Astrocyte (in vitro differentiated cells and primary cell): ENCODE measurements at regions not wholly inside any gene's neighbourhood (a gene's known extent, or its start where the extent isn't known, plus 50 kb on each side); places are given as distances from the start of the nearest gene placed in this dataset.

Experiments
- DNase-seq: peaks from one replicate; pipeline ENCODE4 v3.0.0-alpha.2; 2010; ENCODE audit warnings: low read depth
- FAIRE-seq: peaks from 2 replicates; lab custom pipeline; 2011; peaks lifted over from hg19 to GRCh38; lab: Jason Lieb, UNC
- H2AFZ ChIP-seq: 2 replicates; pipeline ENCODE4 v1.6.0; 2012; ENCODE audit warnings: low read depth, low read length, inconsistent platforms
- H3K27ac ChIP-seq: 2 replicates; pipeline ENCODE4 v1.5.1; 2011; ENCODE audit warnings: low read depth, low read length, inconsistent platforms
- H3K27me3 ChIP-seq: 2 replicates; pipeline ENCODE4 v1.6.0; 2011; ENCODE audit warnings: low read length, inconsistent platforms; ENCODE audit not compliant: insufficient read depth
- H3K36me3 ChIP-seq: 2 replicates; pipeline ENCODE4 v1.5.1; 2011; ENCODE audit warnings: low read length, inconsistent platforms; ENCODE audit not compliant: insufficient read depth
- H3K4me1 ChIP-seq: 2 replicates; pipeline ENCODE4 v1.5.1; 2011; ENCODE audit warnings: low read length, inconsistent platforms; ENCODE audit not compliant: insufficient read depth
- H3K4me2 ChIP-seq: 2 replicates; pipeline ENCODE4 v1.6.0; 2012; ENCODE audit warnings: low read length, inconsistent platforms
- H3K4me3 ChIP-seq: 2 replicates; pipeline ENCODE4 v1.5.1; 2011; ENCODE audit warnings: low read depth, mild to moderate bottlenecking, low read length, inconsistent platforms; ENCODE audit not compliant: insufficient read depth
- H3K79me2 ChIP-seq: 2 replicates; pipeline ENCODE4 v1.6.0; 2012; ENCODE audit warnings: mild to moderate bottlenecking, low read length, inconsistent platforms; ENCODE audit not compliant: insufficient read depth
- H3K9ac ChIP-seq: 2 replicates; pipeline ENCODE4 v1.6.0; 2012; ENCODE audit warnings: mild to moderate bottlenecking, low read length, inconsistent platforms
- H3K9me3 ChIP-seq: 2 replicates; pipeline ENCODE4 v1.5.1; 2012; ENCODE audit warnings: low read depth, mild to moderate bottlenecking, low read length, inconsistent platforms; ENCODE audit not compliant: insufficient read depth
- H4K20me1 ChIP-seq: 2 replicates; pipeline ENCODE4 v1.6.0; 2012; ENCODE audit warnings: low read length, inconsistent platforms; ENCODE audit not compliant: insufficient read depth
- H3K27ac Mint-ChIP-seq: one replicate; pipeline ENCODE4 v1.8.0; 2021; ENCODE audit warnings: mild to moderate bottlenecking, mixed read lengths; ENCODE audit not compliant: unreplicated experiment
- H3K27me3 Mint-ChIP-seq: one replicate; pipeline ENCODE4 v1.8.0; 2021; ENCODE audit warnings: low read depth, mixed read lengths; ENCODE audit not compliant: unreplicated experiment
- H3K36me3 Mint-ChIP-seq: one replicate; pipeline ENCODE4 v1.8.0; 2021; ENCODE audit warnings: low read depth, mixed read lengths; ENCODE audit not compliant: unreplicated experiment
- H3K4me1 Mint-ChIP-seq: one replicate; pipeline ENCODE4 v1.8.0; 2021; ENCODE audit warnings: low read depth, mixed read lengths; ENCODE audit not compliant: unreplicated experiment
- H3K4me3 Mint-ChIP-seq: one replicate; pipeline ENCODE4 v1.8.0; 2021; ENCODE audit warnings: mild to moderate bottlenecking, moderate library complexity, mixed read lengths; ENCODE audit not compliant: unreplicated experiment
- H3K9me3 Mint-ChIP-seq: one replicate; pipeline ENCODE4 v1.8.0; 2021; ENCODE audit warnings: mild to moderate bottlenecking, mixed read lengths; ENCODE audit not compliant: unreplicated experiment
- CTCF ChIP-seq: IDR thresholded peaks from 2 replicates; pipeline ENCODE4 v1.5.1; 2011; ENCODE audit warnings: low read depth, mild to moderate bottlenecking, inconsistent platforms, low read length, moderate library complexity; ENCODE audit not compliant: insufficient read depth
- EZH2 ChIP-seq: IDR thresholded peaks from 2 replicates; pipeline ENCODE4 v1.6.1; 2012; ENCODE audit warnings: mild to moderate bottlenecking, low read length, inconsistent platforms; ENCODE audit not compliant: insufficient read depth

- H2AFZ ChIP-seq = no peak overlapping the region
- no peaks in the 10 kb centered on the region for H3K79me2 ChIP-seq
- H3K9ac ChIP-seq = no peak overlapping the region
- no peaks in the 10 kb centered on the region for H3K4me1 ChIP-seq
- Mint-ChIP-seq H3K27me3 (peaks cover 10% of the 10 kb centered on the region), H3K27ac (no peak overlapping the region), H3K4me3 (no peak overlapping the region), H3K4me1 (no peaks in the 10 kb centered on the region), H3K9me3 (peaks cover 6% of the 10 kb centered on the region), H3K36me3 (no peaks in the 10 kb centered on the region)
- H3K27me3 ChIP-seq = no peaks in the 10 kb centered on the region
- no peaks in the 10 kb centered on the region for H3K9me3 ChIP-seq
- H3K4me3 ChIP-seq = no peak overlapping the region
- no peak overlapping the region for H3K27ac ChIP-seq
- TF ChIP-seq EZH2 (no peak), CTCF (no peak)
- no peaks in the 10 kb centered on the region for H4K20me1 ChIP-seq
- no peak overlapping the region for H3K4me2 ChIP-seq
- no peaks in the 10 kb centered on the region for H3K36me3 ChIP-seq
- DNase-seq = no peak
- FAIRE-seq = peak; percentile 64
These were observed 331.3 kb upstream of the RBMS3 start for GRCh38 chr3:28949580-28949979.

GRCh38 chr3:28950614-28951013 is 330.3 kb upstream of the RBMS3 start:
- no peaks in the 10 kb centered on the region for H3K9me3 ChIP-seq
- no peaks in the 10 kb centered on the region for H3K36me3 ChIP-seq
- Mint-ChIP-seq H3K27ac (no peak overlapping the region), H3K4me1 (no peaks in the 10 kb centered on the region), H3K27me3 (peaks cover 8% of the 10 kb centered on the region), H3K36me3 (no peaks in the 10 kb centered on the region), H3K4me3 (no peak overlapping the region), H3K9me3 (peaks cover 4% of the 10 kb centered on the region)
- no peak for DNase-seq
- H3K9ac ChIP-seq = no peak overlapping the region
- TF ChIP-seq EZH2 (no peak), CTCF (no peak)
- H3K4me3 ChIP-seq = no peak overlapping the region
- no peak for FAIRE-seq
- no peak overlapping the region for H3K27ac ChIP-seq
- no peaks in the 10 kb centered on the region for H4K20me1 ChIP-seq
- no peaks in the 10 kb centered on the region for H3K79me2 ChIP-seq
- H3K27me3 ChIP-seq = no peaks in the 10 kb centered on the region
- no peaks in the 10 kb centered on the region for H3K4me1 ChIP-seq
- no peak overlapping the region for H2AFZ ChIP-seq
- H3K4me2 ChIP-seq = no peak overlapping the region

- TF ChIP-seq CTCF (no peak), EZH2 (no peak)
- no peak overlapping the region for H3K4me3 ChIP-seq
- no peaks in the 10 kb centered on the region for H4K20me1 ChIP-seq
- H3K79me2 ChIP-seq = no peaks in the 10 kb centered on the region
- no peaks in the 10 kb centered on the region for H3K27me3 ChIP-seq
- no peaks in the 10 kb centered on the region for H3K4me1 ChIP-seq
- no peak overlapping the region for H3K4me2 ChIP-seq
- FAIRE-seq (no peak), DNase-seq (no peak)
- Mint-ChIP-seq H3K27me3 (peaks cover 4% of the 10 kb centered on the region), H3K36me3 (no peaks in the 10 kb centered on the region), H3K4me1 (no peaks in the 10 kb centered on the region), H3K9me3 (peaks cover 4% of the 10 kb centered on the region), H3K4me3 (no peak overlapping the region), H3K27ac (no peak overlapping the region)
- H3K36me3 ChIP-seq = no peaks in the 10 kb centered on the region
- no peak overlapping the region for H3K27ac ChIP-seq
- no peak overlapping the region for H3K9ac ChIP-seq
- H3K9me3 ChIP-seq = no peaks in the 10 kb centered on the region
- H2AFZ ChIP-seq = no peak overlapping the region
These were observed 328.9 kb upstream of the RBMS3 start for GRCh38 chr3:28951772-28952556.
